ENCODE measurements at regions not wholly inside any gene's neighbourhood (a gene's known extent, or its start where the extent isn't known, plus 50 kb on each side); places are given as distances from the start of the nearest gene placed in this dataset.
"Not testable (repeated sequence)": the region's sequence is repeated elsewhere in the genome, so short reads cannot be mapped to it uniquely, and the experiment has no call there.

- Mint-ChIP-seq H3K9me3 (peaks cover 10 to 23% of the 10 kb centered on the region in 2 donors), H3K27ac (peak overlapping the region in 1 of 2 donors; percentile 83), H3K27me3 (peaks cover 16% of the 10 kb centered on the region)
- not testable (repeated sequence) for DNase-seq, H3K4me3 Mint-ChIP-seq, ATAC-seq, H3K4me1 Mint-ChIP-seq
These were observed 1851.9 kb downstream of the SPATA31A7 start for GRCh38 chr9:63041710-63042109.
